HG03135 (cell line): ENCODE measurements at regions not wholly inside any gene's neighbourhood (a gene's known extent, or its start where the extent isn't known, plus 50 kb on each side); places are given as distances from the start of the nearest gene placed in this dataset.

ENCODE experiments used
- ATAC-seq: cut with Tn5 transposase; IDR thresholded peaks from one replicate; pipeline ENCODE4 v1.9.1; 2021; ENCODE audit warnings: mild to moderate bottlenecking, moderate library complexity; ENCODE audit not compliant: unreplicated experiment

DNA sequence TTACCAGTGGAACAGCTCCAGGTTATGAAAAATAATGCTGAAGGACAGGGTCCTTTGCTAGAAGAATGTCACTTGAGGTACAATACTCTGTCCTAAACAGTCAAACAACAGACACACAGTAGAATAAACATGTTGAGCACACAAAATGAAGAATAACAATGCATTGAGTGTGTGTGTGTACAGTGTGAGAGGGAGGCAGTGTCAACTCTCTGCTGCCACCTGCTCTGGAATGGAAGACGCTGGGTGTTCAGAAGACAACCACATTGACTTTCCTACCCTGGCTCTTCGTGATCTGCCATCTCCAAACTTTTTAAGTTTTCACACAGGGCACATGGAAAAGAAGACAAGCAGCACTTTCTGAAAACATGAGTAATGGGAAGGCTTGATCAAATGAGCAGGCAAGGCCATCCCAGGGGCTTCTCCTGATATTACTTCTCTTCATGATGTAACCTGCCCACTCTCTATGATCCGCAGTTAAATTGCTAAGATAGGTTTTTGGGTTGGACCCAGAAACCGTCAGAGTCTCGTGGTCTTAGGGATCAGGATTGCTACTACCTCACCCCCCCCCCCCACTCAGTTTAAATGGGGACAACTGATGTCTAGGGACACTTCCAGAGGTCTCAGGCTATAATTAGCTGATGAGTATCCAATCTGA lies 533.2 kb upstream of the TNP1 start:
- no peak for ATAC-seq

- ATAC-seq: no peak
These were observed 528.0 kb upstream of the TNP1 start for GRCh38 chr2:217387776-217388387.

DNA sequence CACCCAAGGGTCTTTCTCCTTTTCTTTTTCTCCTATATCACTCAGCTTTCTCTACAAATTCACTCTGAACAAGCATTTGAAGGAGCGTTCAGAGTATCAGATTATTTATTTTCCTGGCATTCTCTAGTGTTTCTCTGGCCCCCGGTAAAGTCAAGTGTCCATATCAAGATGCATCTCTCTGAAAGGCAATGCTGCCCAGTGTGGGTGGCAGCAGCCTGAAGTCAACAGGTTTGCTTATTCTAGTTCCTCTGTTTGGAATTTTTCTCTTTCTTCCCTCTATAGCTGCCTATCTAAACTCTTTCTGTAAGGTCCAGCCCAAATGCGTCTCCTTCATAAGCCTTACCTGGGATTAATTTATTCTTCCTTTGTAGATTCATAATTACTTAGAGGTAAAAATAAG lies 526.2 kb upstream of the TNP1 start:
- no peak for ATAC-seq

DNA sequence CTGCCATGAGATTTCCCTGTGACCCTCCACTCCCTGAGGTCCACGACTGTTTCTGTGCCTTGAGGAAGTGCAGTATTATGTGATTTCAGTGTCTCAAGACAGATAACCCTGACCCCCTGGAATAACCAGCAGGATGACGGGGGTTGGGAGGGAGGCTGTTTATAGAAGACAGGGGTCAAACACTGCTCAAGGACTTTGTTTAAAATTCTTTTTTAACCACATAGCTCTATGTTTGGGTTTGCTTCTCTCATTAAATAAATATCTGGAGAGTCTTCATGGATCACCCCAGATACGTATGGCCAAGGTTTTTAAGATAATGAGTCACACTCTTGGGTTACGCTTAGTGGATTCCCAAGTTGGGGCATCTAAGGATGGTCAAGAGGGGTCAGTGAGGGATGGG lies 523.8 kb upstream of the TNP1 start:
- ATAC-seq: no peak

GRCh38 chr2:217382794-217383193 lies 522.9 kb upstream of the TNP1 start:
- ATAC-seq: no peak

GRCh38 chr2:217379807-217380206 lies 519.9 kb upstream of the TNP1 start:
- ATAC-seq: no peak

GRCh38 chr2:217372794-217373193 lies 512.9 kb upstream of the TNP1 start:
- no peak for ATAC-seq

GRCh38 chr2:217371781-217372213 lies 511.9 kb upstream of the TNP1 start:
- no peak for ATAC-seq

GRCh38 chr2:217370391-217370790 lies 510.5 kb upstream of the TNP1 start:
- no peak for ATAC-seq

GRCh38 chr2:217367464-217367863 lies 507.6 kb upstream of the TNP1 start:
- ATAC-seq: no peak

- ATAC-seq: no peak
These were observed 507.1 kb upstream of the TNP1 start for GRCh38 chr2:217366966-217367365.

- ATAC-seq: no peak
These were observed 506.5 kb upstream of the TNP1 start for GRCh38 chr2:217366266-217366895.

DNA sequence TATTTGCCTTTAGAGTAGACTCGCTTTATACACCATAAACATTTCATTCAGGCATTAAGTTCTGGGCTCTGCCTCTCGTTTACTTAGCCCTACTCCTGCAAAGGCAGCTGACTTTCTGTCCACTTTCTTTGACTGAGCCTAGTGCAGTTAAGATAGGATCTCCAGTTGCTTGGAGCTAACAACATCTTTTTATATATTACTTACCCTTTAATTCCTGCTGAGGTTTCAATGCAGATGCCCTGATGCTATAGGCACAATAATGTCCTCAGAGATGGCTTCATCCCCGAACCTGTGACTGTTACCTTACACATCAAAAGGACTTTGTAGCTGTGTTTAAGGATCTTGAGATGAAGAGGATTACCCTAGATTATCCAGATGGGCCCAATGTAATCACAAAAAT lies 505.8 kb upstream of the TNP1 start:
- no peak for ATAC-seq

GRCh38 chr2:217364224-217364623 lies 504.4 kb upstream of the TNP1 start:
- no peak for ATAC-seq

- ATAC-seq: no peak
These were observed 503.6 kb upstream of the TNP1 start for GRCh38 chr2:217363470-217363869.

DNA sequence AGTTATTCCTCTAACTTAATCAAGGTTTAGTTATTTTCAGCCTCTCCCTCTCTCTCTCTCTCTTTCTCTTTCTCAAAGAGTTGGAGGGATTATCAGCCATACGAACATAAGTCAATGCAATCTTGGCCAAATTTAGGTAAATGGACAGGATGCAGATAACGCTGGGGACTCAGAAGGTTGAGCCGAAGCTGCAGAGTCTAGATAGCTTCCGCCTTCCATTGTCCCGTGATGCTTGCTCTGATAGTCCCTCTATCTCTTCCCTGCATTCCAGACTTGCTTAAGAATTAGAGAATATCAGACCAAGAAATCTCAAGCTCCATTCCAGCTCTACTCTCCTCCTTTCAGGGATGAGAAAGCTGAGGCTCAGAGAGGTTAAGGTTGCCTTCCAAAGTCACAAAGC lies 502.8 kb upstream of the TNP1 start:
- no peak for ATAC-seq

DNA sequence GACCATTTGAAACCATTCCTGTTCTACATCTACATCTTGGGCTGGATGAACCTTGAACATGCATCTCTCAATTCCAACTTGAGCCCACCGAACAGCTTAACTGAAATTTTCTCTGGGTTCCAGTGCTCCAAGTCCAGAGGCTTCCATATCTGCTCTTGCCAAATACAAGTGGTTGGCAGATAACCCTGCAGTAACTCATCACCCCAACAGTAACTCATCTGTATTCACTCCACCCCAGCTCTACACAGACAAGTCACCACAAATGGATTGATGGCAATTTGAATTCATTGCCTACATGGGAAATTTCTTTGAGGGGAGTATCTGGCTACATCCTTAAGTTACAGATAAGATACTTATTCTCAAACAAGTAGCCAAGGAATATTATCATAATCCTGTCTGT lies 502.4 kb upstream of the TNP1 start:
- no peak for ATAC-seq

DNA sequence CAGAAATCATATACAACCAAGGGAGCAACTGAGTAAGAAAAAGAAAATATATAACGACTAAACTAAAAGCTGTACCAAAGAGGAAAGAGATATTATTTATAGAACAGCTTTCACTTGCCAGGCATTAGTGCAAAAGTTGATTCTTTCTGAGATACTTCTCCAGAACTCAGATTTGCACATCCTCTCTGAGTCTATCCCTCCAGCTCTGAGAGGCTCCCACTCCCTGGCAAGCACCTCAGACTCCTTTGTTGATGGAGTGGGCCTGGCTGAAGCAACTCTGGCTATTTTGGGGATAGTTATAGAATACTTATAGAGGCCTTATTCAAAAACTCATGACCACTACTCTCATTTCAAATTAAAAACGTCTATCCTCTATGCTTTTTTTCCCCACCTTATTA lies 501.6 kb upstream of the TNP1 start:
- ATAC-seq: no peak

GRCh38 chr2:217360781-217361482 lies 501.1 kb upstream of the TNP1 start:
- no peak for ATAC-seq

DNA sequence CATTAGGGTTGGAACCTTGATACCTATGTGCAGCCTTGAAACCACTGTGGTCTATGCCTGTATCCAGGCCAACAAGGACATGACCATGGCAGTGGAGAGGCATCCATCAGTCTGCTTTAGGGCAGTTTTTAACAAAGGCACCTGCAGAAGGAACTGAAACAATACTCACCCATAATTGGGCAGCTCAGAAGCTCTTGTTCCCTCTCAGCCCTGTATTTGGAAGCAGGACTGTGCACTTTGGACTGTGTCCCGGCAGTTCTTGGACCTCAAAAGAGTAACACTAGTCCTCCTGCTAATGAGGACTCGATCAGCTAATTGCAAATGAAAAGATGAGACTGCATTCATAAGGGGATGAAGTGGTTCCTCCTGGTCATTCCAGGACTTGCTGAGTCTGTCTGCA lies 500.2 kb upstream of the TNP1 start:
- ATAC-seq: no peak

DNA sequence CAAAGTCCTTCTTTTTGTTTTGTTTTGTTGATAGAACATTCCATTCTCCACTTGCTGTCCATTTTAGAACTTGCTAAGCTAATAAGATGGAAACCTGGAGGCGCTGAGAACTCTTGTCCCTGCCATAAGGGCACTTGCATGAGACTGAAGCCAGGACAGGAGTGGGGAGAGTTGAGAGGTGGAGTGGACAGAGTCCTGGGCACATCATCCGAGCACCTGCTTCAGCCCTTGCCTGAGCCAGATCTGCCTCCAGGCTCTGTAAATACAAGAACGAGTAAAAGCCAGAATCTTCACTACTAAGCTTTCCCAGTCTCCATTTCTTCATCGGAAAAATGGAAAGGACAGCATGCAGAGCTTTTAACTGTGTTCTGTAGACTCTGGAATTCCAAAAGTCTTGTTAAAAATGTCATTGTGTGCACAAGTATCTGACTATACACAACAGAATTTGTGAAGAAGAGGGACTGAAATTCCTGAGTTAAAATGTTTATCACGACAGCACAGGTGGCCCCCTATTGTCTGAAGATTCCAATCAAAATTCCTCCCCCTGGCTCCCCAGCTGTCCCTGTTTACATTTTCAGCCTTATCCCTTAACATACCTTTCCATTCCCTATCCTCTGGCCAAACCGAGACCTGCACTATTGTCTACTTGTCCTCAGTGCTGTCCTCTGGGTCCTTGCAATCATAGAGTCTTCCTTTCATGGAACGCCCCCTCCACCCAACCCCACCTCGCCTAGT lies 498.2 kb upstream of the TNP1 start:
- ATAC-seq: no peak
